ENCODE measurements at regions not wholly inside any gene's neighbourhood (a gene's known extent, or its start where the extent isn't known, plus 50 kb on each side); places are given as distances from the start of the nearest gene placed in this dataset.
"Not testable (repeated sequence)": the region's sequence is repeated elsewhere in the genome, so short reads cannot be mapped to it uniquely, and the experiment has no call there.

DNA sequence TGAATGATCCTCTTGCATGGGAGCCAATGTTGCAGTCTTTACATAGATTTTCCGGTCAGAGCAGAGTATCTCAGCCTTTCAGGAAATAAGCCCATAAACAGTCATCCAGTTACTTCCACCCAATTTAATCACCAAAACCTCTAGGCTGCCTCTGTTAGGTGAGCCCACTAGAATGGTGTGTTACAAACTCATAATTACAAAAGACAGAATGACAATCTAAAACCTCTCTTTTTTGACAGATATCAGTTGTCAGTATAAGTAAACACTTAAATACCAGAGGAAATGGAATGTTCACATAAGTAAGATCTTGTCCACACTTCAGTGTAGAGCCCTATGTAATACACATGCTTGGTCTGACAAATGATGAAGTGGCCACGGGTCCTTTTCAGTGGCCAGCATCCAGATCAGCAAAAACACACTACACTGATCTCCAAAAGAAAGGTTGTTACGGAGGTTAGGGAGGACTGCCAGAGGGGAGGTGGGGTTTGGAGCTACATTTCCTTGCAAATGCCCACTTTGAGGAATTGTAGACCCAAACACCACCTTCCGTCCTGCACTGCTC is 71.3 kb upstream of the FBXO28 start:
- no peaks in the 10 kb centered on the region for H3K36me3 Mint-ChIP-seq (ENCODE audit: insufficient read depth, unreplicated experiment)
- TF ChIP-seq, protein P1, sequence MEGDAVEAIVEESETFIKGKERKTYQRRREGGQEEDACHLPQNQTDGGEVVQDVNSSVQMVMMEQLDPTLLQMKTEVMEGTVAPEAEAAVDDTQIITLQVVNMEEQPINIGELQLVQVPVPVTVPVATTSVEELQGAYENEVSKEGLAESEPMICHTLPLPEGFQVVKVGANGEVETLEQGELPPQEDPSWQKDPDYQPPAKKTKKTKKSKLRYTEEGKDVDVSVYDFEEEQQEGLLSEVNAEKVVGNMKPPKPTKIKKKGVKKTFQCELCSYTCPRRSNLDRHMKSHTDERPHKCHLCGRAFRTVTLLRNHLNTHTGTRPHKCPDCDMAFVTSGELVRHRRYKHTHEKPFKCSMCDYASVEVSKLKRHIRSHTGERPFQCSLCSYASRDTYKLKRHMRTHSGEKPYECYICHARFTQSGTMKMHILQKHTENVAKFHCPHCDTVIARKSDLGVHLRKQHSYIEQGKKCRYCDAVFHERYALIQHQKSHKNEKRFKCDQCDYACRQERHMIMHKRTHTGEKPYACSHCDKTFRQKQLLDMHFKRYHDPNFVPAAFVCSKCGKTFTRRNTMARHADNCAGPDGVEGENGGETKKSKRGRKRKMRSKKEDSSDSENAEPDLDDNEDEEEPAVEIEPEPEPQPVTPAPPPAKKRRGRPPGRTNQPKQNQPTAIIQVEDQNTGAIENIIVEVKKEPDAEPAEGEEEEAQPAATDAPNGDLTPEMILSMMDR (IDR thresholded peaks at IDR 0.05; ENCODE audit: unreplicated experiment), result no peak
- H3K4me3 Mint-ChIP-seq (ENCODE audit: unreplicated experiment), result no peak overlapping the region
- intact Hi-C loops (cut with micrococcal nuclease), result no loop called here
- peaks cover 11% of the 10 kb centered on the region for H3K27me3 Mint-ChIP-seq (ENCODE audit: insufficient read depth, unreplicated experiment)
- ChIA-PET CTCF (interaction anchor here (0.6 to 2.4 kb wide), 3 partner anchors 8 to 433 kb away, joined by 3 to 25 read pairs (median 4); no protein-coding TSS in a partner anchor), POLR2A (no interaction called here)
- BruUV-seq (replicated peaks), result no TSS peak
- no peaks in the 10 kb centered on the region for H3K9me3 Mint-ChIP-seq (ENCODE audit: unreplicated experiment)
- DNase-seq (ENCODE audit: unreplicated experiment), result no peak
- no peak overlapping the region for H3K27ac Mint-ChIP-seq (ENCODE audit: low read depth, unreplicated experiment)
- H3K4me1 Mint-ChIP-seq (ENCODE audit: insufficient read depth, unreplicated experiment), result no peaks in the 10 kb centered on the region

DNA sequence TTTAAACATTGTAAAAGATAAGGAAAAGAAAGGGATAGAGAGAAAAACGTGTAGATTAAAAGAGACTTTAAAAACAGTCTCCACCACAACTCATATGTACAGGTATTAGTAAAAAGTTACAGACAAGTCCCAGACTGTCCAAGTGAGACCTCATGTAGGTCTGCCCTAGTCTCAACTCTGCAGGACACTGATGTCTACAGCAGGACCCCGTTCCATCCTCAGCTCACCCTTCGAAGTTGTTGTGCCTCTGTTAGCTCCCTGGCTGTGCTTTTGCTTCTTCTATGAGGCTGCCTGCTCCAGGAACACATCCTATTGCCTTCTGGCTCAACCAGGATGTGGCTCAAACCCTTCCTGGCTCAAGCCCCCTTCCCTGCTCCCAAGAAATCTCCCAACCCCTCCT is 72.9 kb upstream of the FBXO28 start:
- Mint-ChIP-seq H3K27me3 (ENCODE audit: insufficient read depth, unreplicated experiment) (peaks cover 11% of the 10 kb centered on the region), H3K36me3 (ENCODE audit: insufficient read depth, unreplicated experiment) (no peaks in the 10 kb centered on the region), H3K9me3 (ENCODE audit: unreplicated experiment) (no peaks in the 10 kb centered on the region), H3K4me1 (ENCODE audit: insufficient read depth, unreplicated experiment) (no peaks in the 10 kb centered on the region), H3K4me3 (ENCODE audit: unreplicated experiment) (no peak overlapping the region), H3K27ac (ENCODE audit: low read depth, unreplicated experiment) (no peak overlapping the region)
- no TSS peak for BruUV-seq (replicated peaks)
- ChIA-PET POLR2A (interaction anchor here (0.9 to 1.0 kb wide), 2 partner anchors 10 to 23 kb away, joined by 3 read pairs; no protein-coding TSS in a partner anchor), CTCF (interaction anchor here (0.7 to 2.4 kb wide), 3 partner anchors 10 to 230 kb away, joined by 3 to 25 read pairs (median 3); no protein-coding TSS in a partner anchor)
- intact Hi-C loops (cut with micrococcal nuclease), result no loop called here
- no peak for DNase-seq (ENCODE audit: unreplicated experiment)
- TF ChIP-seq, protein P1 (IDR thresholded peaks at IDR 0.05; ENCODE audit: unreplicated experiment), result no peak

DNA sequence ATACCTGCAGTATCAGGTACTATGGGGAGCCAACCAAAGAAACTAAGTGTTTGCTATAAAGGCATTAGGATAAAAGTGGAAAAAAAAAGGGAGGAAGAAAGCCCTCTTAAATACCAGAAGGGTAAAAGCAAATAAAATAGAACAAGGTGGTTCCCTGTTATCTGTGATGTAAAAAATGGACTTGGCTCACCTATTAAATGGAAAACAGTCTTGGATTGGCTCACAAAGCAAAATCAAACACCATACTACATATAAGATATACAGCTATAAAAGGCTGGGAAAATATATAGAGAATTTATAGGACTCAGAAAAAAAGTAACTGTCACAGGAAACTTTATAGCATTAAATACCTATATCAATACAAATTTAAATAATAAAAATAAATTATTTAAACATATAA is 73.5 kb upstream of the FBXO28 start:
- ChIA-PET POLR2A (interaction anchor here (0.9 to 1.0 kb wide), 2 partner anchors 11 to 24 kb away, joined by 3 read pairs; no protein-coding TSS in a partner anchor), CTCF (interaction anchor here (2.4 kb wide), 1 partner anchor 10 kb away, joined by 25 read pairs; no protein-coding TSS in a partner anchor)
- intact Hi-C loops (cut with micrococcal nuclease); H3K36me3 Mint-ChIP-seq (ENCODE audit: insufficient read depth, unreplicated experiment); H3K4me3 Mint-ChIP-seq (ENCODE audit: unreplicated experiment); H3K27ac Mint-ChIP-seq (ENCODE audit: low read depth, unreplicated experiment); H3K4me1 Mint-ChIP-seq (ENCODE audit: insufficient read depth, unreplicated experiment); BruUV-seq (replicated peaks); DNase-seq (ENCODE audit: unreplicated experiment); H3K9me3 Mint-ChIP-seq (ENCODE audit: unreplicated experiment): not testable (repeated sequence)
- peaks cover 11% of the 10 kb centered on the region for H3K27me3 Mint-ChIP-seq (ENCODE audit: insufficient read depth, unreplicated experiment)

DNA sequence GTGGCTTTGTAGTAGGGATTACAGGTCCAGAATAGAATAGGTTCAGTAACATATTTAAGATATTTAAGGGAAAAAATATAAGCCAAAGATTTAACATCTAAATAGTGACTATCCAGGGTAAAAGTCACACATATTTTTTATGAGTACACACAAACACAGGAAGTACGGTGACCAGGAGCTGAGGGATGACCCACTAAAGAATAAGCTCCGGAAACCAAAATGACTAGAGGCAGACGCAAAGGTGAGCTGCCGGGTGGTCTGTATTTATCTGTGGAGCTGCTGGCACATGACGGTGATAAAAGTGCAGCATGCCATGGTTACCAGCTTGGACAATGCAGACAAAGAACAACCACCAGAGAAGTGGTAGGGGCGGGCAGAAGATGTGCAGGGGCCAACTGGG is 73.9 kb upstream of the FBXO28 start:
- DNase-seq (ENCODE audit: unreplicated experiment); intact Hi-C loops (cut with micrococcal nuclease); H3K36me3 Mint-ChIP-seq (ENCODE audit: insufficient read depth, unreplicated experiment); BruUV-seq (replicated peaks); H3K27ac Mint-ChIP-seq (ENCODE audit: low read depth, unreplicated experiment); H3K4me3 Mint-ChIP-seq (ENCODE audit: unreplicated experiment); CTCF ChIA-PET; POLR2A ChIA-PET; H3K9me3 Mint-ChIP-seq (ENCODE audit: unreplicated experiment); H3K4me1 Mint-ChIP-seq (ENCODE audit: insufficient read depth, unreplicated experiment): not testable (repeated sequence)
- H3K27me3 Mint-ChIP-seq (ENCODE audit: insufficient read depth, unreplicated experiment), result peaks cover 11% of the 10 kb centered on the region

DNA sequence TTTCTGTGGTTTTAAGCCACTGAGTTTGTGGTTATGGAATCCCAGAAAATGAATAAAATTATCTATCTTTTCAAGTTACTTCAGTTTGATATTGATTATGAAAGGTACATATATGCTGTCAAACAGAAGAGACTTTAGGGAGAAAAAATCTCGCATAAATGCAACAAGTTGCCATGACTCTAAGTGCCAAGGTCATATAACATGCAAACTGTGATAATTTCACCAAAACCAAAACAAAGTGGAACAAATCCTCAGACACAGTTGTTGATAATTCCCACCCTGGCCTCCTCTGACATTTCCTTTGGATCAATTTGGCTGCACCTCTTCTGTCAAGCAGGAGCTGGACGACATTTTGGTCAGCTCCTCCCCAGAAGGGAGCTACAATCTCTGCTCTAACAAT is 75.1 kb upstream of the FBXO28 start:
- CTCF ChIA-PET; H3K27ac Mint-ChIP-seq (ENCODE audit: low read depth, unreplicated experiment); H3K9me3 Mint-ChIP-seq (ENCODE audit: unreplicated experiment); DNase-seq (ENCODE audit: unreplicated experiment); BruUV-seq (replicated peaks); H3K4me3 Mint-ChIP-seq (ENCODE audit: unreplicated experiment); H3K36me3 Mint-ChIP-seq (ENCODE audit: insufficient read depth, unreplicated experiment); H3K4me1 Mint-ChIP-seq (ENCODE audit: insufficient read depth, unreplicated experiment); intact Hi-C loops (cut with micrococcal nuclease); POLR2A ChIA-PET: not testable (repeated sequence)
- H3K27me3 Mint-ChIP-seq (ENCODE audit: insufficient read depth, unreplicated experiment), result peaks cover 11% of the 10 kb centered on the region

DNA sequence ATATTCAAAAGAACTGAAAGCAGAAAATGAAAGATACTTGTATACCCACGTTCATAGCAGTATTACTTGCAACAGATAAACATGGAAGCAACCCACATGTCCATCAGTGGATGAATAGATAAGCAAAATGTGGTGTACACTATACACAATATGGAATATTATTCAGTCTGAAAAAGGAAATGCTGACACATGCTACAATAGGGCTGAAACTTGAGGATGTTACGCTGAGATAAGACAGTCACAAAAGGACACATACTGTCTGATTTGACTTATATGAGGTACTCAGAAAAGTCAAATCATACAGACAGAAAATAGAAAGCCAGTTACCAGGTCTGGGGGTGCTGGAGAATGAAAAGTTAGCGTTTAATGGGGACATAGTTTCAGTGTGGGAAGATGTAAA is 76.5 kb upstream of the FBXO28 start:
- H3K27ac Mint-ChIP-seq (ENCODE audit: low read depth, unreplicated experiment); POLR2A ChIA-PET; CTCF ChIA-PET; H3K9me3 Mint-ChIP-seq (ENCODE audit: unreplicated experiment); BruUV-seq (replicated peaks); intact Hi-C loops (cut with micrococcal nuclease); H3K4me3 Mint-ChIP-seq (ENCODE audit: unreplicated experiment); H3K4me1 Mint-ChIP-seq (ENCODE audit: insufficient read depth, unreplicated experiment); DNase-seq (ENCODE audit: unreplicated experiment); H3K36me3 Mint-ChIP-seq (ENCODE audit: insufficient read depth, unreplicated experiment); H3K27me3 Mint-ChIP-seq (ENCODE audit: insufficient read depth, unreplicated experiment): not testable (repeated sequence)

DNA sequence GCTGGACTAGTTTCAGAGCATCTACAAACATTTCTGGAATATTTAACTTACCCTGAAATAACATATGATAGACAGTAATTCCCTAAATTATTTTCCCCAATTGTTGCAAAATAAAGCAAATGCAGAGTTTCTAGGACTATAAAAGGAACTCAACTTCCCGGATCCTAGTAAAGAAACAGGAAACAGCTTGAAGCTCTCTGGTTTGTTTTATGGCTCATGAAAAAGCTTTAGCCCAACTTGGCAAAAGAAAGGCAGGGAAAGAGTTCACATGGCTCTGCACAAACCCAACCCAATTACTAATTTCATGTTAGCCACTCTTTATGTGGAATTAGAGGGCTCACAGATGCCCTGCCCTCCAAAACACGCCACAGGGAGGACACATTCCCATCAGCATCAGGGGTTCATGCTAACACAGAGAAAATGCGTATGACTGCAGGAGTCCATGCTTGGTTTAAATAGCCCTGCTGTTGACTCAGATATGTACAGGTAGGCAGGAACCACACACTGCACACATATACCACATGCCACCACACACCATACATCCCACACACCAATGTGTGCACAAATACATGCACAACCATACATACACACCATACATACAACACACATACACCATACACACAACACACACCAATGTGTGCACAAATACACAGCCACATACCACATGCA is 81.2 kb upstream of the FBXO28 start:
- DNase-seq (ENCODE audit: unreplicated experiment); POLR2A ChIA-PET; H3K36me3 Mint-ChIP-seq (ENCODE audit: insufficient read depth, unreplicated experiment); H3K4me3 Mint-ChIP-seq (ENCODE audit: unreplicated experiment); H3K27ac Mint-ChIP-seq (ENCODE audit: low read depth, unreplicated experiment); H3K9me3 Mint-ChIP-seq (ENCODE audit: unreplicated experiment); intact Hi-C loops (cut with micrococcal nuclease); CTCF ChIA-PET; H3K4me1 Mint-ChIP-seq (ENCODE audit: insufficient read depth, unreplicated experiment); H3K27me3 Mint-ChIP-seq (ENCODE audit: insufficient read depth, unreplicated experiment): not testable (repeated sequence)
- TSS peak; percentile 1 for BruUV-seq (replicated peaks)

DNA sequence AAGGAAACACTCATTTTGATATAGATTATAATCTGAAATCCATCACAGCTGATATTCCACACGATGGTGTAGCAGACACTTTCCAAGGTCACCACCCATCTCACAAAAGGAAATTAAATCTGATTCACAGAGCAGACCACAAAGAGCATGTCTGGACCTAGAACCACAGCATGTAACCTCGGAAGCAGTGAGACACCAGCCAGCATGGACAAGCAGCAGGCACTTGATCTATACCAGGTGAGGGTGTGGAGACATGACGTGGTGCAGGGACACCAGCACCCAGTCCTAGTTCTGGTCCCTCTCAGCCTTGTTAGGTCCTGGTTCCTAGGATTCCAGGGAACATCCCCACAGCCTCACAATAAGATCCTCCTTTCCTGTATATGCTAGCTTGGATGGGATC is 81.9 kb upstream of the FBXO28 start:
- H3K27me3 Mint-ChIP-seq (ENCODE audit: insufficient read depth, unreplicated experiment); H3K4me3 Mint-ChIP-seq (ENCODE audit: unreplicated experiment); BruUV-seq (replicated peaks); intact Hi-C loops (cut with micrococcal nuclease); H3K27ac Mint-ChIP-seq (ENCODE audit: low read depth, unreplicated experiment); DNase-seq (ENCODE audit: unreplicated experiment); POLR2A ChIA-PET; CTCF ChIA-PET; H3K4me1 Mint-ChIP-seq (ENCODE audit: insufficient read depth, unreplicated experiment); H3K9me3 Mint-ChIP-seq (ENCODE audit: unreplicated experiment); H3K36me3 Mint-ChIP-seq (ENCODE audit: insufficient read depth, unreplicated experiment): not testable (repeated sequence)

All from MCF 10A (cell line).